ENCODE measurements at regions not wholly inside any gene's neighbourhood (a gene's known extent, or its start where the extent isn't known, plus 50 kb on each side); places are given as distances from the start of the nearest gene placed in this dataset.

- Histone ChIP-seq H2AFZ (no peak overlapping the region), H3K79me2 (no peaks in the 10 kb centered on the region), H3K9me3 (ENCODE audit: control insufficient read depth, low read length) (no peaks in the 10 kb centered on the region), H3K4me3 (ENCODE audit: low read depth, low read length) (no peak overlapping the region), H3K36me3 (ENCODE audit: control insufficient read depth, insufficient read depth, low read length) (no peaks in the 10 kb centered on the region), H3K27ac (no peak overlapping the region), H3K4me2 (ENCODE audit: low read length) (no peak overlapping the region), H3K4me1 (no peaks in the 10 kb centered on the region), H3K27me3 (ENCODE audit: control insufficient read depth, insufficient read depth, low read length) (no peaks in the 10 kb centered on the region), H3K9ac (no peak overlapping the region)
- no peak for TF ChIP-seq CTCF (IDR thresholded peaks at IDR 0.05)
Observed at GRCh38 chr14:98136012-98136789, 1135.8 kb downstream of the BCL11B start.

DNA sequence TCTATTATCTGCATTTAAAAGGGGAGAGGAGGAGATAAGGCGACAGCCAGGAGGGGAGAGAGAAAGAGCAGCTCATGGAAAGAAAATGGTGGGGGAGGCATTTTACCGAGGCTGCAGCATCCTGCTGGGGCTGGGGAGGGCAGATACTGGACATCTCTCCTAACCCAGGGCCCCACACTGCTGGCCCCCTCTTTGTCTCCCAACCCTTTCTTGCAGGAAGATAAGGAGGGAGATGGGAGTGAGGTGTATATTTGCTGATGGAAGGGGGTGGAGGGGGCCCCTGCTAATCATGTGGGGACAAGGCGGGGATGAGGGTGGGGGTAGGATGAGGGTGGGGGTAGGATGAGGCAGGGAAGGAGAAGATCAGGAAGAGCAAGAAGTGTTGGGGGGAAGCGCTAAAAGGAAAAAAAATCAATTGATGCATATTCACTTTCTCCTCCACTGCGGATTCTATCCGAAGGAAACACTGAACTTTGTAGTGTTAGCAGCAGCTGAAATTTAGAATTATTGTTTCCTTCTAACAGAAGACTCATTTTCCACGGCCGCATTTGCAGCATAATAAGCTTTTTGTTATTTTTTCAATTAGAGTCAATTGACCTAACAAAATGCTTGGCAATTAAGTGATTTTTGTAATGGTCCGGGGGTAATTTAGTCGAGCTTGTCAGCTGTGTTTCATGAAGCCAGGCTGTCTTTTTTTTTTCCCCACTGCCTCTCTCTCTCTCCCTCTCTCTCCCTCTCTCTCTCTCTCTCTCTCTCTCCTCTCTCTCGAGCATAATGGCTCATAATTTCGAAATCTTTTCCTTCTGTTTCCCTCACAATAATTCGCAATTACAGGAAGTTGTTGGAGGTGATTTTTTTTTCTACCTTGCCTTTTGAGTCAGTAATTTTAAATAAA is 1134.6 kb downstream of the BCL11B start:
- H3K9ac ChIP-seq, result no peak overlapping the region
- no peak overlapping the region for H3K4me3 ChIP-seq (ENCODE audit: low read depth, low read length)
- no peaks in the 10 kb centered on the region for H3K27me3 ChIP-seq (ENCODE audit: control insufficient read depth, insufficient read depth, low read length)
- H3K9me3 ChIP-seq (ENCODE audit: control insufficient read depth, low read length), result no peaks in the 10 kb centered on the region
- H3K27ac ChIP-seq, result no peak overlapping the region
- no peaks in the 10 kb centered on the region for H3K79me2 ChIP-seq
- no peaks in the 10 kb centered on the region for H3K4me1 ChIP-seq
- no peak overlapping the region for H2AFZ ChIP-seq
- no peaks in the 10 kb centered on the region for H3K36me3 ChIP-seq (ENCODE audit: control insufficient read depth, insufficient read depth, low read length)
- no peak overlapping the region for H3K4me2 ChIP-seq (ENCODE audit: low read length)
- no peak for TF ChIP-seq CTCF (IDR thresholded peaks at IDR 0.05)

- no peak overlapping the region for H3K9ac ChIP-seq
- no peak for TF ChIP-seq CTCF (IDR thresholded peaks at IDR 0.05)
- no peak overlapping the region for H3K27ac ChIP-seq
- no peaks in the 10 kb centered on the region for H3K27me3 ChIP-seq (ENCODE audit: control insufficient read depth, insufficient read depth, low read length)
- no peaks in the 10 kb centered on the region for H3K79me2 ChIP-seq
- H3K4me3 ChIP-seq (ENCODE audit: low read depth, low read length), result no peak overlapping the region
- H3K9me3 ChIP-seq (ENCODE audit: control insufficient read depth, low read length), result no peaks in the 10 kb centered on the region
- no peak overlapping the region for H3K4me2 ChIP-seq (ENCODE audit: low read length)
- H3K4me1 ChIP-seq, result no peaks in the 10 kb centered on the region
- H2AFZ ChIP-seq, result no peak overlapping the region
- H3K36me3 ChIP-seq (ENCODE audit: control insufficient read depth, insufficient read depth, low read length), result no peaks in the 10 kb centered on the region
Observed at GRCh38 chr14:98138666-98139065, 1133.3 kb downstream of the BCL11B start.

DNA sequence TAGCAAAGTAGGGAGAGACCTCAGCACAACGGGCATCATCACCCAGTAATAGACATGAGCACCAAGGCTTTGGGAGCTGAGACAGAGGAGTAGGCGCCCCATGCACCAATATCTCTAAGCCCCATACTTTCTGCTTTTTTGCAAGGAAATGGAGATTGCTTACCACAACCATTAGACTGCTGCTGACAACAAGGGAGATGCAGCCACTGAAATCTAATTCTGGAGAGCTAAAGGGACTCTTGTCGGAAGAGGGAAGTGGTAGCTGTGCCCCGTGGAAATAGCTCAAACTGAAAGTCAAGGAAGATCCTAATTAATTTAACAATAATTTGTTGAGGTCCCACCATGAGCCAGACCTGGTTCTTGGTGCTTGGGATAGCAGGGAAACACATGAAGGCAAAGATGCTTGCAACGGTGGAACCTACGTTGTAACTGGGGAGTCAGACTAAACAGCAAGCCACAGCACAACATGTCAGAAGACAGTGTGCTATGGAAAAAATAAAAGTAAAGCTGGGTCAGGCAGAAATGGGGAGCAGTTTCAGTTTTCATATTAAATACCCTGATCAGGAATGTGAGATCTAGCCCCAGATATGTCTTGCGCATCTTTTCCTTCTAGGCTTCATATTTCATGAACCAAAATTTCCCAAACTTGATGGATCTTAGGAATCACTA is 1131.0 kb downstream of the BCL11B start:
- H3K79me2 ChIP-seq, result no peaks in the 10 kb centered on the region
- no peaks in the 10 kb centered on the region for H3K4me1 ChIP-seq
- no peaks in the 10 kb centered on the region for H3K27me3 ChIP-seq (ENCODE audit: control insufficient read depth, insufficient read depth, low read length)
- H3K9me3 ChIP-seq (ENCODE audit: control insufficient read depth, low read length), result no peaks in the 10 kb centered on the region
- H2AFZ ChIP-seq, result no peak overlapping the region
- no peak overlapping the region for H3K4me2 ChIP-seq (ENCODE audit: low read length)
- H3K4me3 ChIP-seq (ENCODE audit: low read depth, low read length), result no peak overlapping the region
- no peak for TF ChIP-seq CTCF (IDR thresholded peaks at IDR 0.05)
- H3K36me3 ChIP-seq (ENCODE audit: control insufficient read depth, insufficient read depth, low read length), result no peaks in the 10 kb centered on the region
- H3K9ac ChIP-seq, result no peak overlapping the region
- H3K27ac ChIP-seq, result no peak overlapping the region
